GM23338 (cell line): ENCODE measurements at regions not wholly inside any gene's neighbourhood (a gene's known extent, or its start where the extent isn't known, plus 50 kb on each side); places are given as distances from the start of the nearest gene placed in this dataset.

Experiments
- ATAC-seq: fragments of 200-7000 bp; cut with Tn5 transposase; 3 replicates; pipeline ENCODE4 v1.9.1; 2020
- DNase-seq: peaks from one replicate; pipeline ENCODE4 v3.0.0-alpha.2; 2015; ENCODE audit warnings: low spot score
- H2AFZ ChIP-seq: fragments of 200-600 bp; sonication (generic); 2 replicates; pipeline ENCODE4 v1.8.0; 2016; ENCODE audit warnings: antibody characterized with exemption, mild to moderate bottlenecking, moderate library complexity
- H3F3A ChIP-seq: fragments of 200-600 bp; sonication (generic); replicated peaks from 2 replicates; pipeline ENCODE4 v1.8.0; 2017; ENCODE audit warnings: antibody characterized with exemption, mixed run types, low read depth
- H3K27ac ChIP-seq: fragments of 200-600 bp; sonication (generic); 2 replicates; pipeline ENCODE4 v1.6.1; 2016; ENCODE audit warnings: low read depth
- H3K27me3 ChIP-seq: fragments of 200-600 bp; sonication (generic); 2 replicates; pipeline ENCODE4 v1.8.0; 2016; ENCODE audit warnings: mild to moderate bottlenecking, mixed run types, moderate library complexity; ENCODE audit not compliant: insufficient read depth
- H3K36me3 ChIP-seq: fragments of 200-600 bp; sonication (generic); 2 replicates; pipeline ENCODE4 v1.8.0; 2016; ENCODE audit warnings: mild to moderate bottlenecking; ENCODE audit not compliant: insufficient read depth
- H3K4me1 ChIP-seq: fragments of 200-600 bp; sonication (generic); 2 replicates; pipeline ENCODE4 v1.8.0; 2016; ENCODE audit warnings: mild to moderate bottlenecking, moderate library complexity; ENCODE audit not compliant: insufficient read depth
- H3K4me2 ChIP-seq: fragments of 200-600 bp; sonication (generic); 2 replicates; pipeline ENCODE4 v1.7.1; 2017; ENCODE audit warnings: mixed run types
- H3K4me3 ChIP-seq: fragments of 200-600 bp; sonication (generic); 2 replicates; pipeline ENCODE4 v1.6.1; 2016; ENCODE audit warnings: mixed run types
- H3K79me2 ChIP-seq: fragments of 200-600 bp; sonication (generic); replicated peaks from 2 replicates; pipeline ENCODE4 v1.8.0; 2017; ENCODE audit warnings: mild to moderate bottlenecking; ENCODE audit not compliant: insufficient read depth
- H3K9me2 ChIP-seq: fragments of 200-600 bp; sonication (generic); 2 replicates; pipeline ENCODE4 v1.8.0; 2017; ENCODE audit not compliant: insufficient read depth
- H4K20me1 ChIP-seq: fragments of 200-600 bp; sonication (generic); replicated peaks from 2 replicates; pipeline ENCODE4 v1.8.0; 2017; ENCODE audit warnings: mild to moderate bottlenecking; ENCODE audit not compliant: insufficient read depth
- H3K27ac Mint-ChIP-seq: 2 replicates; pipeline ENCODE4 v1.8.0; 2020; ENCODE audit warnings: inconsistent platforms, mild to moderate bottlenecking, moderate library complexity, mixed read lengths
- H3K27me3 Mint-ChIP-seq: 3 replicates; pipeline ENCODE4 v1.8.0; 2022; ENCODE audit warnings: low read depth, mild to moderate bottlenecking, moderate library complexity, mixed read lengths, inconsistent platforms; ENCODE audit not compliant: insufficient read depth, poor library complexity
- H3K36me3 Mint-ChIP-seq: 3 replicates; pipeline ENCODE4 v1.8.0; 2021; ENCODE audit warnings: low read depth, mild to moderate bottlenecking, inconsistent platforms, moderate library complexity, mixed read lengths
- H3K4me1 Mint-ChIP-seq: 3 replicates; pipeline ENCODE4 v1.8.0; 2020; ENCODE audit warnings: mild to moderate bottlenecking, inconsistent platforms, mixed read lengths
- H3K4me3 Mint-ChIP-seq: 3 replicates; pipeline ENCODE4 v1.8.0; 2021; ENCODE audit warnings: moderate library complexity, mild to moderate bottlenecking, inconsistent platforms, mixed read lengths
- H3K9me3 Mint-ChIP-seq: 3 replicates; pipeline ENCODE4 v1.8.0; 2020; ENCODE audit warnings: moderate library complexity, mild to moderate bottlenecking, inconsistent platforms, mixed read lengths
- EZH2 ChIP-seq: fragments of 200-600 bp; sonication (generic); IDR thresholded peaks from one replicate; pipeline ENCODE4 v1.8.0; 2017; ENCODE audit warnings: antibody characterized with exemption, mild to moderate bottlenecking, low read depth; ENCODE audit not compliant: unreplicated experiment
- JUNB ChIP-seq: IDR thresholded peaks from one replicate; pipeline ENCODE4 v1.6.1; 2016; ENCODE audit warnings: antibody characterized with exemption; ENCODE audit not compliant: unreplicated experiment
- NANOG ChIP-seq: IDR thresholded peaks from 2 replicates; pipeline ENCODE4 v1.6.1; 2016; ENCODE audit warnings: antibody characterized with exemption, borderline replicate concordance
- POLR2AphosphoS5 ChIP-seq: IDR thresholded peaks from 2 replicates; pipeline ENCODE4 v1.6.1; 2016; ENCODE audit warnings: antibody characterized with exemption, low read depth
- ZNF114 ChIP-seq: fragments of 250-450 bp; sonication (Bioruptor Pico); IDR thresholded peaks from 2 replicates; pipeline ENCODE4 v1.5.0; 2020; ENCODE audit warnings: mild to moderate bottlenecking, moderate library complexity
- TF ChIP-seq, protein P1 (sequence below): fragments of 250-450 bp; sonication (Bioruptor Pico); IDR thresholded peaks from 2 replicates; pipeline ENCODE4 v1.5.0; 2020; ENCODE audit warnings: mild to moderate bottlenecking, moderate library complexity
- TF ChIP-seq, protein P2 (sequence below), 2 experiments: fragments of 200-600 bp in 1 of 2; sonication (generic) in 1 of 2; conservative IDR thresholded peaks; 2 replicates each; pipeline versions ENCODE4 v1.5.1 to v1.6.1; 2016 to 2017; ENCODE audit warnings: antibody characterized with exemption in 2 of 2, low read depth in 2 of 2, mild to moderate bottlenecking in 2 of 2, moderate library complexity in 1 of 2
- TF ChIP-seq, protein P3 (sequence below): IDR thresholded peaks from 2 replicates; pipeline ENCODE4 v1.6.1; 2016; ENCODE audit warnings: antibody characterized with exemption

DNA sequence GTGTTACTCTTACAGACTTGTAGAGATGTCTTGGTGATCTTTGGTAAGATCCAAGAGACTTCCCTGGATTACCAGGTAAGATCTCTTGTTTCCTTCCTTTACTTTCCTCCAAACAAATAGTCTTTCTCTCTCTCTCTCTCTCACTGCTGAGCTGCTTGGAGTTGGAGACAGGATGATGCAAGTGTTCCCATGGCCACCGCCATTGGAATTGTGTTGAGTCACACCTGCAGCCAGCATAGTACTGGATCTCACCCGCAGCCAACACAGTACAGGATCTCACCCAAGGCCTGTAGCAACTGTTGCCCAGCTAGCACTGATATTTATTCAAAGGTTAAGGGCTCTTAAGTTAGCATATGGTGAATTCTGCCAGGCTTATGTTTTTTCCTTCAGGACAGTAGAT is 1080.9 kb downstream of the FAT4 start:
- H3K4me1 ChIP-seq, result 0 out of 2 replicates have a peak, but pooled peaks cover 9% of the 10 kb centered on the region
- H3K4me2 ChIP-seq, result no peak overlapping the region
- H3K4me1 Mint-ChIP-seq, result peaks cover 18% of the 10 kb centered on the region
- ATAC-seq (no peak), DNase-seq (peak; percentile 6)
- H3K79me2 ChIP-seq, result no peaks in the 10 kb centered on the region
- peak overlapping the region; percentile 38; the same call in 1 of the 2 replicates for H3K27ac Mint-ChIP-seq
- no peaks in the 10 kb centered on the region for H3K36me3 ChIP-seq
- no peak overlapping the region for H3K27ac ChIP-seq
- no peaks in the 10 kb centered on the region for H3K36me3 Mint-ChIP-seq
- TF ChIP-seq NANOG (no peak), EZH2 (no peak), ZNF114 (CRISPR knock-in tag) (no peak), JUNB (no peak), POLR2AphosphoS5 (no peak)
- TF ChIP-seq, protein P1, sequence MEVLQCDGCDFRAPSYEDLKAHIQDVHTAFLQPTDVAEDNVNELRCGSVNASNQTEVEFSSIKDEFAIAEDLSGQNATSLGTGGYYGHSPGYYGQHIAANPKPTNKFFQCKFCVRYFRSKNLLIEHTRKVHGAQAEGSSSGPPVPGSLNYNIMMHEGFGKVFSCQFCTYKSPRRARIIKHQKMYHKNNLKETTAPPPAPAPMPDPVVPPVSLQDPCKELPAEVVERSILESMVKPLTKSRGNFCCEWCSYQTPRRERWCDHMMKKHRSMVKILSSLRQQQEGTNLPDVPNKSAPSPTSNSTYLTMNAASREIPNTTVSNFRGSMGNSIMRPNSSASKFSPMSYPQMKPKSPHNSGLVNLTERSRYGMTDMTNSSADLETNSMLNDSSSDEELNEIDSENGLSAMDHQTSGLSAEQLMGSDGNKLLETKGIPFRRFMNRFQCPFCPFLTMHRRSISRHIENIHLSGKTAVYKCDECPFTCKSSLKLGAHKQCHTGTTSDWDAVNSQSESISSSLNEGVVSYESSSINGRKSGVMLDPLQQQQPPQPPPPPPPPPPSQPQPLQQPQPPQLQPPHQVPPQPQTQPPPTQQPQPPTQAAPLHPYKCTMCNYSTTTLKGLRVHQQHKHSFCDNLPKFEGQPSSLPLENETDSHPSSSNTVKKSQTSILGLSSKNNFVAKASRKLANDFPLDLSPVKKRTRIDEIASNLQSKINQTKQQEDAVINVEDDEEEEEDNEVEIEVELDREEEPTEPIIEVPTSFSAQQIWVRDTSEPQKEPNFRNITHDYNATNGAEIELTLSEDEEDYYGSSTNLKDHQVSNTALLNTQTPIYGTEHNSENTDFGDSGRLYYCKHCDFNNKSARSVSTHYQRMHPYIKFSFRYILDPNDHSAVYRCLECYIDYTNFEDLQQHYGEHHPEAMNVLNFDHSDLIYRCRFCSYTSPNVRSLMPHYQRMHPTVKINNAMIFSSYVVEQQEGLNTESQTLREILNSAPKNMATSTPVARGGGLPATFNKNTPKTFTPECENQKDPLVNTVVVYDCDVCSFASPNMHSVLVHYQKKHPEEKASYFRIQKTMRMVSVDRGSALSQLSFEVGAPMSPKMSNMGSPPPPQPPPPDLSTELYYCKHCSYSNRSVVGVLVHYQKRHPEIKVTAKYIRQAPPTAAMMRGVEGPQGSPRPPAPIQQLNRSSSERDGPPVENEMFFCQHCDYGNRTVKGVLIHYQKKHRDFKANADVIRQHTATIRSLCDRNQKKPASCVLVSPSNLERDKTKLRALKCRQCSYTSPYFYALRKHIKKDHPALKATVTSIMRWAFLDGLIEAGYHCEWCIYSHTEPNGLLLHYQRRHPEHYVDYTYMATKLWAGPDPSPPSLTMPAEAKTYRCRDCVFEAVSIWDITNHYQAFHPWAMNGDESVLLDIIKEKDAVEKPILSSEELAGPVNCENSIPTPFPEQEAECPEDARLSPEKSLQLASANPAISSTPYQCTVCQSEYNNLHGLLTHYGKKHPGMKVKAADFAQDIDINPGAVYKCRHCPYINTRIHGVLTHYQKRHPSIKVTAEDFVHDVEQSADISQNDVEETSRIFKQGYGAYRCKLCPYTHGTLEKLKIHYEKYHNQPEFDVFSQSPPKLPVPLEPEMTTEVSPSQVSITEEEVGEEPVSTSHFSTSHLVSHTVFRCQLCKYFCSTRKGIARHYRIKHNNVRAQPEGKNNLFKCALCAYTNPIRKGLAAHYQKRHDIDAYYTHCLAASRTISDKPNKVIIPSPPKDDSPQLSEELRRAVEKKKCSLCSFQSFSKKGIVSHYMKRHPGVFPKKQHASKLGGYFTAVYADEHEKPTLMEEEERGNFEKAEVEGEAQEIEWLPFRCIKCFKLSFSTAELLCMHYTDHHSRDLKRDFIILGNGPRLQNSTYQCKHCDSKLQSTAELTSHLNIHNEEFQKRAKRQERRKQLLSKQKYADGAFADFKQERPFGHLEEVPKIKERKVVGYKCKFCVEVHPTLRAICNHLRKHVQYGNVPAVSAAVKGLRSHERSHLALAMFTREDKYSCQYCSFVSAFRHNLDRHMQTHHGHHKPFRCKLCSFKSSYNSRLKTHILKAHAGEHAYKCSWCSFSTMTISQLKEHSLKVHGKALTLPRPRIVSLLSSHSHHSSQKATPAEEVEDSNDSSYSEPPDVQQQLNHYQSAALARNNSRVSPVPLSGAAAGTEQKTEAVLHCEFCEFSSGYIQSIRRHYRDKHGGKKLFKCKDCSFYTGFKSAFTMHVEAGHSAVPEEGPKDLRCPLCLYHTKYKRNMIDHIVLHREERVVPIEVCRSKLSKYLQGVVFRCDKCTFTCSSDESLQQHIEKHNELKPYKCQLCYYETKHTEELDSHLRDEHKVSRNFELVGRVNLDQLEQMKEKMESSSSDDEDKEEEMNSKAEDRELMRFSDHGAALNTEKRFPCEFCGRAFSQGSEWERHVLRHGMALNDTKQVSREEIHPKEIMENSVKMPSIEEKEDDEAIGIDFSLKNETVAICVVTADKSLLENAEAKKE (CRISPR knock-in tag), result no peak
- TF ChIP-seq, protein P2, sequence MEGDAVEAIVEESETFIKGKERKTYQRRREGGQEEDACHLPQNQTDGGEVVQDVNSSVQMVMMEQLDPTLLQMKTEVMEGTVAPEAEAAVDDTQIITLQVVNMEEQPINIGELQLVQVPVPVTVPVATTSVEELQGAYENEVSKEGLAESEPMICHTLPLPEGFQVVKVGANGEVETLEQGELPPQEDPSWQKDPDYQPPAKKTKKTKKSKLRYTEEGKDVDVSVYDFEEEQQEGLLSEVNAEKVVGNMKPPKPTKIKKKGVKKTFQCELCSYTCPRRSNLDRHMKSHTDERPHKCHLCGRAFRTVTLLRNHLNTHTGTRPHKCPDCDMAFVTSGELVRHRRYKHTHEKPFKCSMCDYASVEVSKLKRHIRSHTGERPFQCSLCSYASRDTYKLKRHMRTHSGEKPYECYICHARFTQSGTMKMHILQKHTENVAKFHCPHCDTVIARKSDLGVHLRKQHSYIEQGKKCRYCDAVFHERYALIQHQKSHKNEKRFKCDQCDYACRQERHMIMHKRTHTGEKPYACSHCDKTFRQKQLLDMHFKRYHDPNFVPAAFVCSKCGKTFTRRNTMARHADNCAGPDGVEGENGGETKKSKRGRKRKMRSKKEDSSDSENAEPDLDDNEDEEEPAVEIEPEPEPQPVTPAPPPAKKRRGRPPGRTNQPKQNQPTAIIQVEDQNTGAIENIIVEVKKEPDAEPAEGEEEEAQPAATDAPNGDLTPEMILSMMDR (conservative IDR thresholded peaks at IDR 0.05; ENCODE audit: low read depth in 2 of 2), result no peak
- TF ChIP-seq, protein P3, sequence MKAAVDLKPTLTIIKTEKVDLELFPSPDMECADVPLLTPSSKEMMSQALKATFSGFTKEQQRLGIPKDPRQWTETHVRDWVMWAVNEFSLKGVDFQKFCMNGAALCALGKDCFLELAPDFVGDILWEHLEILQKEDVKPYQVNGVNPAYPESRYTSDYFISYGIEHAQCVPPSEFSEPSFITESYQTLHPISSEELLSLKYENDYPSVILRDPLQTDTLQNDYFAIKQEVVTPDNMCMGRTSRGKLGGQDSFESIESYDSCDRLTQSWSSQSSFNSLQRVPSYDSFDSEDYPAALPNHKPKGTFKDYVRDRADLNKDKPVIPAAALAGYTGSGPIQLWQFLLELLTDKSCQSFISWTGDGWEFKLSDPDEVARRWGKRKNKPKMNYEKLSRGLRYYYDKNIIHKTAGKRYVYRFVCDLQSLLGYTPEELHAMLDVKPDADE, result no peak
- H3K4me3 Mint-ChIP-seq, result no peak overlapping the region
- H3K27me3 Mint-ChIP-seq, result peaks cover 2% of the 10 kb centered on the region
- no peaks in the 10 kb centered on the region for H3K27me3 ChIP-seq
- H3F3A ChIP-seq, result no peaks in the 10 kb centered on the region
- no peak overlapping the region for H3K4me3 ChIP-seq
- H3K9me2 ChIP-seq, result no peaks in the 10 kb centered on the region
- no peaks in the 10 kb centered on the region for H3K9me3 Mint-ChIP-seq
- H4K20me1 ChIP-seq, result no peaks in the 10 kb centered on the region
- H2AFZ ChIP-seq, result no peak overlapping the region
